Activated CD4-positive, alpha-beta memory T cell treated with anti-CD3 and anti-CD28 coated beads, Interleukin-2, amount 10 ng/mL, durations not matched to agents 7 days and 5 days (primary cell): ENCODE measurements at regions not wholly inside any gene's neighbourhood (a gene's known extent, or its start where the extent isn't known, plus 50 kb on each side); places are given as distances from the start of the nearest gene placed in this dataset.

Source experiments
- CTCF ChIA-PET: fragments of 350-600 bp; sonication (Branson Sonifier 250); formaldehyde crosslinking; loops from one replicate; lab custom pipeline; 2021; ENCODE audit warnings: antibody characterized with exemption, inconsistent platforms; lab: Charles Lee
- POLR2A ChIA-PET: fragments of 350-600 bp; sonication (Branson Sonifier 250); formaldehyde crosslinking; loops from one replicate; lab custom pipeline; 2021; ENCODE audit warnings: antibody characterized with exemption; lab: Charles Lee
- DNase-seq: peaks from one replicate; pipeline ENCODE4 v3.0.0-alpha.2; 2020
- H3K27ac Mint-ChIP-seq: one replicate; pipeline ENCODE4 v1.8.0; 2021; ENCODE audit warnings: mild to moderate bottlenecking, mixed read lengths
- H3K27me3 Mint-ChIP-seq: one replicate; pipeline ENCODE4 v1.8.0; 2021; ENCODE audit warnings: mixed read lengths
- H3K36me3 Mint-ChIP-seq: one replicate; pipeline ENCODE4 v1.8.0; 2021; ENCODE audit warnings: low read depth, mixed read lengths
- H3K4me1 Mint-ChIP-seq: one replicate; pipeline ENCODE4 v1.8.0; 2021; ENCODE audit warnings: mixed read lengths
- H3K4me3 Mint-ChIP-seq: one replicate; pipeline ENCODE4 v1.8.0; 2021; ENCODE audit warnings: mild to moderate bottlenecking, mixed read lengths
- H3K9me3 Mint-ChIP-seq: one replicate; pipeline ENCODE4 v1.8.0; 2021; ENCODE audit warnings: mixed read lengths

- ChIA-PET CTCF (interaction anchor here (0.5 kb wide), 1 partner anchor 13 kb away, joined by 3 read pairs; no protein-coding TSS in a partner anchor), POLR2A (no interaction called here)
- H3K27ac Mint-ChIP-seq, result no peak overlapping the region
Observed at GRCh38 chr5:109987355-109987754, 297.6 kb downstream of the MAN2A1 start.

GRCh38 chr5:109987970-109988369 lies 298.2 kb downstream of the MAN2A1 start:
- H3K27me3 Mint-ChIP-seq, result no peaks in the 10 kb centered on the region
- H3K27ac Mint-ChIP-seq, result no peak overlapping the region
- H3K36me3 Mint-ChIP-seq, result no peaks in the 10 kb centered on the region
- no peaks in the 10 kb centered on the region for H3K4me1 Mint-ChIP-seq
- H3K9me3 Mint-ChIP-seq, result no peaks in the 10 kb centered on the region
- no peak for DNase-seq
- H3K4me3 Mint-ChIP-seq, result no peak overlapping the region
- ChIA-PET POLR2A (no interaction called here), CTCF (interaction anchor here (0.5 to 1.1 kb wide), 2 partner anchors 12 to 67 kb away, joined by 3 read pairs; no protein-coding TSS in a partner anchor)

More at GRCh38 chr5:109987355-109987754, 297.6 kb downstream of the MAN2A1 start:
- Mint-ChIP-seq H3K4me3 (no peak overlapping the region), H3K27me3 (no peaks in the 10 kb centered on the region), H3K9me3 (no peaks in the 10 kb centered on the region), H3K36me3 (no peaks in the 10 kb centered on the region), H3K4me1 (no peaks in the 10 kb centered on the region)
- no peak for DNase-seq

- no peak overlapping the region for H3K27ac Mint-ChIP-seq
- no peak for DNase-seq
- no peaks in the 10 kb centered on the region for H3K4me1 Mint-ChIP-seq
- no peaks in the 10 kb centered on the region for H3K27me3 Mint-ChIP-seq
- POLR2A ChIA-PET, result no interaction called here
- H3K4me3 Mint-ChIP-seq, result no peak overlapping the region
- CTCF ChIA-PET, result interaction anchor here (1.1 kb wide), 1 partner anchor 65 kb away, joined by 3 read pairs; no protein-coding TSS in a partner anchor
- no peaks in the 10 kb centered on the region for H3K36me3 Mint-ChIP-seq
- H3K9me3 Mint-ChIP-seq, result no peaks in the 10 kb centered on the region
Observed at GRCh38 chr5:109989161-109989560, 299.4 kb downstream of the MAN2A1 start.

GRCh38 chr5:109989994-109990722 lies 300.4 kb downstream of the MAN2A1 start:
- no peak overlapping the region for H3K4me3 Mint-ChIP-seq

GRCh38 chr5:109990723-109991359 lies 301.1 kb downstream of the MAN2A1 start:
- CTCF ChIA-PET, result no interaction called here
- H3K36me3 Mint-ChIP-seq, result no peaks in the 10 kb centered on the region
- no peak for DNase-seq
- H3K9me3 Mint-ChIP-seq, result no peaks in the 10 kb centered on the region
- H3K27me3 Mint-ChIP-seq, result no peaks in the 10 kb centered on the region
- no peaks in the 10 kb centered on the region for H3K4me1 Mint-ChIP-seq
- H3K4me3 Mint-ChIP-seq, result no peak overlapping the region
- POLR2A ChIA-PET, result no interaction called here
- H3K27ac Mint-ChIP-seq, result no peak overlapping the region

More at GRCh38 chr5:109989994-109990722, 300.4 kb downstream of the MAN2A1 start:
- H3K27me3 Mint-ChIP-seq, result no peaks in the 10 kb centered on the region
- H3K4me1 Mint-ChIP-seq, result no peaks in the 10 kb centered on the region
- no peak for DNase-seq
- H3K27ac Mint-ChIP-seq, result no peak overlapping the region
- H3K36me3 Mint-ChIP-seq, result no peaks in the 10 kb centered on the region
- ChIA-PET POLR2A (no interaction called here), CTCF (no interaction called here)
- H3K9me3 Mint-ChIP-seq, result no peaks in the 10 kb centered on the region

- no peak overlapping the region for H3K27ac Mint-ChIP-seq
- DNase-seq, result no peak
- no peaks in the 10 kb centered on the region for H3K27me3 Mint-ChIP-seq
- ChIA-PET POLR2A (no interaction called here), CTCF (no interaction called here)
- H3K4me3 Mint-ChIP-seq, result no peak overlapping the region
- H3K36me3 Mint-ChIP-seq, result no peaks in the 10 kb centered on the region
- H3K9me3 Mint-ChIP-seq, result no peaks in the 10 kb centered on the region
- H3K4me1 Mint-ChIP-seq, result no peaks in the 10 kb centered on the region
Observed at GRCh38 chr5:109992264-109992915, 302.7 kb downstream of the MAN2A1 start.

- no peaks in the 10 kb centered on the region for H3K36me3 Mint-ChIP-seq
- peaks cover 4% of the 10 kb centered on the region for H3K27me3 Mint-ChIP-seq
- no peaks in the 10 kb centered on the region for H3K4me1 Mint-ChIP-seq
- no peak for DNase-seq
- CTCF ChIA-PET, result no interaction called here
- POLR2A ChIA-PET, result no interaction called here
- H3K27ac Mint-ChIP-seq, result no peak overlapping the region
- H3K9me3 Mint-ChIP-seq, result peaks cover 4% of the 10 kb centered on the region
- no peak overlapping the region for H3K4me3 Mint-ChIP-seq
Observed at GRCh38 chr5:109994135-109994534, 304.4 kb downstream of the MAN2A1 start.

- ChIA-PET CTCF (no interaction called here), POLR2A (no interaction called here)
- Mint-ChIP-seq H3K4me3 (no peak overlapping the region), H3K27ac (no peak overlapping the region), H3K9me3 (peaks cover 4% of the 10 kb centered on the region), H3K27me3 (peaks cover 4% of the 10 kb centered on the region), H3K36me3 (no peaks in the 10 kb centered on the region), H3K4me1 (no peaks in the 10 kb centered on the region)
- DNase-seq, result no peak
Observed at GRCh38 chr5:109996246-109996645, 306.5 kb downstream of the MAN2A1 start.

- no peaks in the 10 kb centered on the region for H3K36me3 Mint-ChIP-seq
- no peak for DNase-seq
- CTCF ChIA-PET, result no interaction called here
- H3K27me3 Mint-ChIP-seq, result peaks cover 4% of the 10 kb centered on the region
- H3K4me3 Mint-ChIP-seq, result no peak overlapping the region
- no peak overlapping the region for H3K27ac Mint-ChIP-seq
- H3K9me3 Mint-ChIP-seq, result peaks cover 4% of the 10 kb centered on the region
- POLR2A ChIA-PET, result no interaction called here
- H3K4me1 Mint-ChIP-seq, result no peaks in the 10 kb centered on the region
Observed at GRCh38 chr5:109997161-109997560, 307.4 kb downstream of the MAN2A1 start.

- Mint-ChIP-seq H3K36me3 (no peaks in the 10 kb centered on the region), H3K27me3 (peaks cover 4% of the 10 kb centered on the region), H3K9me3 (peaks cover 4% of the 10 kb centered on the region), H3K4me3 (no peak overlapping the region), H3K27ac (no peak overlapping the region), H3K4me1 (no peaks in the 10 kb centered on the region)
- ChIA-PET CTCF (no interaction called here), POLR2A (no interaction called here)
- no peak for DNase-seq
Observed at GRCh38 chr5:109998208-109998607, 308.5 kb downstream of the MAN2A1 start.

GRCh38 chr5:109998726-109999125 lies 309.0 kb downstream of the MAN2A1 start:
- no peak overlapping the region for H3K27ac Mint-ChIP-seq
- H3K4me3 Mint-ChIP-seq, result no peak overlapping the region
- POLR2A ChIA-PET, result no interaction called here
- no peak for DNase-seq
- H3K36me3 Mint-ChIP-seq, result no peaks in the 10 kb centered on the region
- no peaks in the 10 kb centered on the region for H3K4me1 Mint-ChIP-seq
- CTCF ChIA-PET, result no interaction called here
- H3K9me3 Mint-ChIP-seq, result peaks cover 4% of the 10 kb centered on the region
- peaks cover 4% of the 10 kb centered on the region for H3K27me3 Mint-ChIP-seq

- ChIA-PET CTCF (no interaction called here), POLR2A (no interaction called here)
- Mint-ChIP-seq H3K4me1 (no peaks in the 10 kb centered on the region), H3K27ac (no peak overlapping the region), H3K27me3 (peaks cover 4% of the 10 kb centered on the region), H3K4me3 (no peak overlapping the region), H3K9me3 (peaks cover 4% of the 10 kb centered on the region), H3K36me3 (no peaks in the 10 kb centered on the region)
- no peak for DNase-seq
Observed at GRCh38 chr5:110001648-110002047, 311.9 kb downstream of the MAN2A1 start.

GRCh38 chr5:110002652-110003051 lies 312.9 kb downstream of the MAN2A1 start:
- DNase-seq, result no peak
- ChIA-PET POLR2A (no interaction called here), CTCF (no interaction called here)
- Mint-ChIP-seq H3K27ac (no peak overlapping the region), H3K36me3 (no peaks in the 10 kb centered on the region), H3K9me3 (peaks cover 4% of the 10 kb centered on the region), H3K27me3 (peaks cover 4% of the 10 kb centered on the region), H3K4me1 (no peaks in the 10 kb centered on the region), H3K4me3 (no peak overlapping the region)
